HG02852 (cell line): ENCODE measurements at regions not wholly inside any gene's neighbourhood (a gene's known extent, or its start where the extent isn't known, plus 50 kb on each side); places are given as distances from the start of the nearest gene placed in this dataset.

Experiments used
- ATAC-seq: cut with Tn5 transposase; IDR thresholded peaks from one replicate; pipeline ENCODE4 v1.9.1; 2021; ENCODE audit warnings: mild to moderate bottlenecking, moderate library complexity; ENCODE audit not compliant: unreplicated experiment

GRCh38 chr4:143055997-143056396 is 128.7 kb upstream of the USP38 start:
- ATAC-seq, result no peak

- no peak for ATAC-seq
Measured at GRCh38 chr4:143071351-143071750, 113.4 kb upstream of the USP38 start.

GRCh38 chr4:143076723-143077122 is 108.0 kb upstream of the USP38 start:
- no peak for ATAC-seq

GRCh38 chr4:143082701-143083100 is 102.0 kb upstream of the USP38 start:
- no peak for ATAC-seq

GRCh38 chr4:143083756-143084472 is 100.8 kb upstream of the USP38 start:
- ATAC-seq, result no peak

GRCh38 chr4:143084566-143084965 is 100.2 kb upstream of the USP38 start:
- no peak for ATAC-seq

GRCh38 chr4:143085224-143085623 is 99.5 kb upstream of the USP38 start:
- ATAC-seq, result no peak

GRCh38 chr4:143085659-143086058 is 99.1 kb upstream of the USP38 start:
- ATAC-seq, result no peak

- no peak for ATAC-seq
Measured at GRCh38 chr4:143089291-143089690, 95.4 kb upstream of the USP38 start.

- no peak for ATAC-seq
Measured at GRCh38 chr4:143089847-143090246, 94.9 kb upstream of the USP38 start.

GRCh38 chr4:143091862-143092261 is 92.9 kb upstream of the USP38 start:
- no peak for ATAC-seq

GRCh38 chr4:143095447-143095846 is 89.3 kb upstream of the USP38 start:
- no peak for ATAC-seq

GRCh38 chr4:143097751-143098150 is 87.0 kb upstream of the USP38 start:
- ATAC-seq, result no peak

GRCh38 chr4:143099693-143100092 is 85.0 kb upstream of the USP38 start:
- ATAC-seq, result no peak

- no peak for ATAC-seq
Measured at GRCh38 chr4:143109376-143109775, 75.3 kb upstream of the USP38 start.

GRCh38 chr4:143118663-143119062 is 66.1 kb upstream of the USP38 start:
- no peak for ATAC-seq

GRCh38 chr4:143127621-143128020 is 57.1 kb upstream of the USP38 start:
- no peak for ATAC-seq

GRCh38 chr4:143133977-143134376 is 50.7 kb upstream of the USP38 start:
- ATAC-seq, result no peak
